Activated T-cell treated with anti-CD3 and anti-CD28 coated beads, Interleukin-2, amount 50 U/mL, for 72 hours (primary cell): ENCODE measurements at regions not wholly inside any gene's neighbourhood (a gene's known extent, or its start where the extent isn't known, plus 50 kb on each side); places are given as distances from the start of the nearest gene placed in this dataset.

Experiments used
- ATAC-seq, 2 donors: fragments of 150-1000 bp; cut with Tn5 transposase; replicated peaks in 1 of 2; 2 replicates each; pipeline ENCODE4 v1.10.0; 2021; ENCODE audit warnings: moderate library complexity in 2 of 2, mild to moderate bottlenecking in 1 of 2
- DNase-seq, 2 donors: peaks; one replicate each; pipeline ENCODE4 v3.0.0; 2021 to 2022; ENCODE audit warnings: mixed read lengths in 1 of 2
- H3K27ac Mint-ChIP-seq: one replicate; pipeline ENCODE4 v1.8.0; 2022; ENCODE audit warnings: mild to moderate bottlenecking, moderate library complexity, mixed read lengths
- H3K27me3 Mint-ChIP-seq: one replicate; pipeline ENCODE4 v1.8.0; 2022; ENCODE audit warnings: low read depth, mixed read lengths
- H3K36me3 Mint-ChIP-seq, 2 donors: one replicate each; pipeline ENCODE4 v1.8.0; 2022; ENCODE audit warnings: mixed read lengths in 2 of 2, mild to moderate bottlenecking in 1 of 2; ENCODE audit not compliant: insufficient read depth in 2 of 2
- H3K4me1 Mint-ChIP-seq: one replicate; pipeline ENCODE4 v1.8.0; 2022; ENCODE audit warnings: low read depth, mixed read lengths
- H3K4me3 Mint-ChIP-seq, 2 donors: one replicate each; pipeline ENCODE4 v1.8.0; 2022; ENCODE audit warnings: mild to moderate bottlenecking in 2 of 2, mixed read lengths in 2 of 2, moderate library complexity in 2 of 2
- H3K9me3 Mint-ChIP-seq, 2 donors: one replicate each; pipeline ENCODE4 v1.8.0; 2022; ENCODE audit warnings: mixed read lengths in 2 of 2

- DNase-seq (no peak), ATAC-seq (no peak)
- Mint-ChIP-seq H3K4me1 (no peaks in the 10 kb centered on the region), H3K36me3 (peaks cover 0 to 5% of the 10 kb centered on the region in 2 donors), H3K27me3 (peaks cover 6% of the 10 kb centered on the region), H3K27ac (no peak overlapping the region), H3K4me3 (no peak overlapping the region), H3K9me3 (peaks cover 4 to 6% of the 10 kb centered on the region in 2 donors)
Measured at GRCh38 chr3:40847551-40847992, 322.8 kb downstream of the ZNF621 start.

- peaks cover 4 to 6% of the 10 kb centered on the region in 2 donors for H3K9me3 Mint-ChIP-seq
- H3K4me1 Mint-ChIP-seq = no peaks in the 10 kb centered on the region
- no peak overlapping the region for H3K27ac Mint-ChIP-seq
- ATAC-seq (no peak), DNase-seq (no peak)
- H3K27me3 Mint-ChIP-seq = peaks cover 6% of the 10 kb centered on the region
- no peak overlapping the region for H3K4me3 Mint-ChIP-seq
- peaks cover 0 to 5% of the 10 kb centered on the region in 2 donors for H3K36me3 Mint-ChIP-seq
Measured at GRCh38 chr3:40848421-40848820, 323.7 kb downstream of the ZNF621 start.

GRCh38 chr3:40850861-40851260, 326.1 kb downstream of the ZNF621 start:
- Mint-ChIP-seq H3K36me3 (peaks cover 0 to under 1% of the 10 kb centered on the region in 2 donors), H3K4me3 (no peak overlapping the region), H3K27ac (no peak overlapping the region), H3K27me3 (peaks cover 6% of the 10 kb centered on the region), H3K4me1 (no peaks in the 10 kb centered on the region), H3K9me3 (peaks cover under 1 to 3% of the 10 kb centered on the region in 2 donors)
- no peak for DNase-seq
- no peak for ATAC-seq

GRCh38 chr3:40851836-40852235, 327.1 kb downstream of the ZNF621 start:
- Mint-ChIP-seq H3K9me3 (no peaks in the 10 kb centered on the region), H3K27me3 (peaks cover 6% of the 10 kb centered on the region), H3K36me3 (no peaks in the 10 kb centered on the region), H3K27ac (no peak overlapping the region), H3K4me3 (no peak overlapping the region), H3K4me1 (no peaks in the 10 kb centered on the region)
- no peak for ATAC-seq
- DNase-seq = no peak

DNA sequence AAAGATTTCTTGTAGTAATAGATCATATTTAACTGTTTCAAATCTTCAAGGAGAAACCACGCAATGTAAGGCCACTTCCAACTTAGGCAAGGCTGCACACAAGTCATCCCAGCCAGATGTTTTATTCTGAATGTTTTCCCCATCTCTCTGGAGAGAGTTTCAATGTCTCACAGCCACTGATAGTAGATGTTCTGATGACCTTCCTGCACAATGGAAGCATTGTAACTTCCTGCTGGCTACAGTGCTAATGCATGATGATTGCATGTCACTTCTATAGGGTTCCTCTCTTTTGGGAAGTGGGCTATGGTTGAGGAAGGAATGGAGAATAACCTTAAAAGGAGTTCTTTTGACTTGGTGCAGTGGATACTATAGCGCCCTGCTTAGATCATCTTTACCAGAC, 328.0 kb downstream of the ZNF621 start:
- no peak for DNase-seq
- H3K36me3 Mint-ChIP-seq = no peaks in the 10 kb centered on the region
- H3K9me3 Mint-ChIP-seq = no peaks in the 10 kb centered on the region
- H3K4me3 Mint-ChIP-seq = no peak overlapping the region
- H3K27ac Mint-ChIP-seq = no peak overlapping the region
- ATAC-seq = no peak
- H3K4me1 Mint-ChIP-seq = no peaks in the 10 kb centered on the region
- peaks cover 6% of the 10 kb centered on the region for H3K27me3 Mint-ChIP-seq

- H3K9me3 Mint-ChIP-seq = no peaks in the 10 kb centered on the region
- no peak for ATAC-seq
- no peak overlapping the region for H3K27ac Mint-ChIP-seq
- H3K27me3 Mint-ChIP-seq = peaks cover 8% of the 10 kb centered on the region
- DNase-seq = no peak
- H3K36me3 Mint-ChIP-seq = no peaks in the 10 kb centered on the region
- no peaks in the 10 kb centered on the region for H3K4me1 Mint-ChIP-seq
- H3K4me3 Mint-ChIP-seq = no peak overlapping the region
Measured at GRCh38 chr3:40853474-40853873, 328.7 kb downstream of the ZNF621 start.

GRCh38 chr3:40855871-40856270, 331.1 kb downstream of the ZNF621 start:
- H3K9me3 Mint-ChIP-seq = no peaks in the 10 kb centered on the region
- H3K4me3 Mint-ChIP-seq = no peak overlapping the region
- no peak for DNase-seq
- H3K27me3 Mint-ChIP-seq = peaks cover 12% of the 10 kb centered on the region
- no peaks in the 10 kb centered on the region for H3K4me1 Mint-ChIP-seq
- H3K27ac Mint-ChIP-seq = no peak overlapping the region
- H3K36me3 Mint-ChIP-seq = no peaks in the 10 kb centered on the region
- ATAC-seq = no peak

DNA sequence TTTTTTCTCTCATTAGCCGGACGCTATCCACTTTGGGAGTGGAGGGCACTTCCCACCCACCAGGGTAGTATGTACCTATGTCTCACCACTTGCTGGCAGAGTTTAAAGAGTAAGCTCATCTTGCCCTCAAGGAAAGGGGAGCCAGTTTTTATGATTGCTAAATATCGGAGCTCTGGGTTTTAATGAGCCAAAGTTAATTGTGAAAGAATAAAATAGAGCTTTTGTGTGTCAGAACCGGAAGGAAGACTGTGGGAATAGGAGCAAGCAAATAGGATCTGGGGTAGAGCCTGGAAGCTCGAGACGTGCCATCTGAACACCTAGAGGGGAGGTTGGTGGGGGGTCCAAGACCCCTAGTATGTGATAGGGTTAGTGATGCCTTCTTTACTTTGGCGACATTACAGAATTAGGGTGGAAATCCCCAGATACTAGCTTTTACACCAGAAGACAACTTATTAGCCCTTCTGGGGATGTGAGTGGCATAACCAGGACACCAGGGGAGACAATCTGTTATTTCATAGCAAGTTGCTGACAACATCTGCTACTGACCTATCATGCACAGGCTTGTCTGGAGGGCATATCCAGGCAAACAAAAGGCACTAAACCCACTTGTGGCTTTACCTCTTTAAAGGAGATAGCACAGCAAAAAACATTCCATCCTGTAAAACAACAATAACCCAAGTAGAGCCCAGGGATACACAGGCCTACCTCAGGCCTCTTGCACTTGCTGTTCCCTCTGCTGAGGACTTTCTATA, 333.8 kb downstream of the ZNF621 start:
- DNase-seq (no peak), ATAC-seq (no peak)
- Mint-ChIP-seq H3K36me3 (no peaks in the 10 kb centered on the region), H3K4me3 (no peak overlapping the region), H3K4me1 (no peaks in the 10 kb centered on the region), H3K27ac (no peak overlapping the region), H3K9me3 (no peaks in the 10 kb centered on the region), H3K27me3 (peaks cover 18% of the 10 kb centered on the region)

GRCh38 chr3:40862946-40863345, 336.4 kb upstream of the CTNNB1 start:
- no peaks in the 10 kb centered on the region for H3K4me1 Mint-ChIP-seq
- ATAC-seq (no peak), DNase-seq (no peak)
- no peaks in the 10 kb centered on the region for H3K9me3 Mint-ChIP-seq
- no peak overlapping the region for H3K4me3 Mint-ChIP-seq
- H3K36me3 Mint-ChIP-seq = no peaks in the 10 kb centered on the region
- no peak overlapping the region for H3K27ac Mint-ChIP-seq
- peaks cover 18% of the 10 kb centered on the region for H3K27me3 Mint-ChIP-seq

GRCh38 chr3:40864146-40864782, 335.0 kb upstream of the CTNNB1 start:
- Mint-ChIP-seq H3K36me3 (no peaks in the 10 kb centered on the region), H3K27me3 (peaks cover 11% of the 10 kb centered on the region), H3K9me3 (no peaks in the 10 kb centered on the region), H3K27ac (no peak overlapping the region), H3K4me1 (no peaks in the 10 kb centered on the region), H3K4me3 (no peak overlapping the region)
- DNase-seq (no peak), ATAC-seq (peak in 1 of 2 donors; percentile 45)

GRCh38 chr3:40864915-40865314, 334.4 kb upstream of the CTNNB1 start:
- no peaks in the 10 kb centered on the region for H3K36me3 Mint-ChIP-seq
- DNase-seq = no peak
- no peaks in the 10 kb centered on the region for H3K4me1 Mint-ChIP-seq
- no peak for ATAC-seq
- no peak overlapping the region for H3K4me3 Mint-ChIP-seq
- H3K27me3 Mint-ChIP-seq = peaks cover 9% of the 10 kb centered on the region
- H3K27ac Mint-ChIP-seq = no peak overlapping the region
- no peaks in the 10 kb centered on the region for H3K9me3 Mint-ChIP-seq

DNA sequence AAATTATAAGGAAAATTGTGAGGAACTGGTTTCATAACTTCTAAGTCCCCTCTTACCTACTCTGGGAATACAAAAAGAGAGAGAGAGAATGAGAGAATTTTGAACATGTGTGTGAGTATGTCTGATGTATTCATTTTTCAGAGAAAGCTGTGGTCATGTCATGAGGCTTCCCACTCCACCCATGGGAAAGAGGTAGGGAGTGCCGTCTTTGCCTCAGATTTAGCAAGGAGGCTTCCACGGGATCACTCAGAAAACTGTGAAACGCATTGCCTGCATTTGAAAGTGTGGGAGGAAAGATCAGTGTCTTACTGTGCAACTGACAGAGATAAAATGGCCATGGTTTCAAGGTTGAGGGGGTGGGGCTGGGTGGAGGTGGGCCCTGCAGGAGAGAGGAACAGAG, 331.5 kb upstream of the CTNNB1 start:
- H3K9me3 Mint-ChIP-seq = no peaks in the 10 kb centered on the region
- DNase-seq (no peak), ATAC-seq (no peak)
- H3K36me3 Mint-ChIP-seq = no peaks in the 10 kb centered on the region
- H3K4me3 Mint-ChIP-seq = no peak overlapping the region
- peaks cover 11% of the 10 kb centered on the region for H3K27me3 Mint-ChIP-seq
- no peaks in the 10 kb centered on the region for H3K4me1 Mint-ChIP-seq
- H3K27ac Mint-ChIP-seq = no peak overlapping the region

DNA sequence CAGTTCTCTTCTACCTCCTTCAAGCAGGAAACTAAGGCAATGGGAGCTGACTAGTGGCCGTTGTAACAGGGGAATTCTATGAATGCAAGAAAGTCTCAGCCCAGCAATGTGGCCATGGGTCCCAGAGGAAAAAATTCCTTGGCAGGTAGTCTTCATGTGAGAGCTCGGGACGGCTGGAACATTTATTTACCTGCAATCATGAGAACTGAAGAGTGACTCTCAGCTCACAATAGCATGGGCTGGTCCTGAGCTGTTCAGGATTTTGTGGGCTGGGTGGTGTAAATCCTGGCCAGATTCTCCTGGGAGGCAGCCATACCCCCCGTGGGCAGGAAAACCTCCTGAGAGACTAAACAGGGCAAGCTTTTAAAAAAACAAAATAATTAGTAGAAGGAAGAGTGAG, 330.3 kb upstream of the CTNNB1 start:
- Mint-ChIP-seq H3K4me3 (no peak overlapping the region), H3K27ac (no peak overlapping the region), H3K36me3 (no peaks in the 10 kb centered on the region), H3K4me1 (no peaks in the 10 kb centered on the region), H3K27me3 (peaks cover 5% of the 10 kb centered on the region), H3K9me3 (no peaks in the 10 kb centered on the region)
- DNase-seq = no peak
- ATAC-seq = no peak

DNA sequence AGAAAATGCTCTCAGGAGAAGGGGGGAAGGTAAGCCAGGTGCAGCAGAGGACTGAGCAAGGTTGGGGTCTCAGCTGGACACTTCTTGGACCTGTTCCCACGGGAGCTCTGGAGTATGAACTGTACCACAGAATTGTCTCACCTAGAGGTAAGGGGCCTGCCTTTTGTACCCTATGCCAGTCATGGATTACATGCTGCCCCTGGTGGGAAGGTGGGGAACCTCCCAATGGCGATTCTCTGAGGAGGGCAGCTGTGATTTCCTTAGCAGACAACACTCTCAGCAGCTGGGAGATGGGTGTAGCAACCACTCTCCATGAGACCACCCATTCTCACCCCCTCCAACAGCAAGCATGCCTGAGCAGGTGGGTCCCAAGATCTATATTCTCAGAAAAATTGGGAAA, 329.4 kb upstream of the CTNNB1 start:
- Mint-ChIP-seq H3K4me3 (no peak overlapping the region), H3K27ac (no peak overlapping the region), H3K9me3 (no peaks in the 10 kb centered on the region), H3K27me3 (peaks cover 5% of the 10 kb centered on the region), H3K36me3 (no peaks in the 10 kb centered on the region), H3K4me1 (no peaks in the 10 kb centered on the region)
- no peak for DNase-seq
- no peak for ATAC-seq
